ENCODE measurements at regions not wholly inside any gene's neighbourhood (a gene's known extent, or its start where the extent isn't known, plus 50 kb on each side); places are given as distances from the start of the nearest gene placed in this dataset.
"Not testable (repeated sequence)": the region's sequence is repeated elsewhere in the genome, so short reads cannot be mapped to it uniquely, and the experiment has no call there.

GRCh38 chr10:31188792-31189406 lies 130.1 kb upstream of the ZEB1 start:
- DNase-seq, result no peak

GRCh38 chr10:31190488-31190887 lies 128.5 kb upstream of the ZEB1 start:
- DNase-seq, result no peak

GRCh38 chr10:31192475-31192874 lies 126.5 kb upstream of the ZEB1 start:
- no peak for DNase-seq

- no peak for DNase-seq
These were observed 124.0 kb upstream of the ZEB1 start for GRCh38 chr10:31194986-31195385.

- DNase-seq, result no peak
These were observed 121.1 kb upstream of the ZEB1 start for GRCh38 chr10:31197886-31198285.

GRCh38 chr10:31204090-31204489 lies 114.9 kb upstream of the ZEB1 start:
- no peak for DNase-seq

GRCh38 chr10:31207636-31208035 lies 111.4 kb upstream of the ZEB1 start:
- DNase-seq, result no peak

- no peak for DNase-seq
These were observed 109.5 kb upstream of the ZEB1 start for GRCh38 chr10:31209478-31209877.

- no peak for DNase-seq
These were observed 108.8 kb upstream of the ZEB1 start for GRCh38 chr10:31210190-31210589.

- DNase-seq, result no peak
These were observed 105.1 kb upstream of the ZEB1 start for GRCh38 chr10:31213959-31214358.

GRCh38 chr10:31215052-31215451 lies 104.0 kb upstream of the ZEB1 start:
- DNase-seq, result no peak

- DNase-seq, result no peak
These were observed 99.7 kb upstream of the ZEB1 start for GRCh38 chr10:31219306-31219705.

- DNase-seq, result not testable (repeated sequence)
These were observed 90.2 kb upstream of the ZEB1 start for GRCh38 chr10:31228780-31229179.

GRCh38 chr10:31239961-31240360 lies 79.1 kb upstream of the ZEB1 start:
- no peak for DNase-seq

GRCh38 chr10:31242902-31243301 lies 76.1 kb upstream of the ZEB1 start:
- DNase-seq, result peak; percentile 68

GRCh38 chr10:31251118-31251517 lies 67.9 kb upstream of the ZEB1 start:
- DNase-seq, result not testable (repeated sequence)

GRCh38 chr10:31253237-31253636 lies 65.8 kb upstream of the ZEB1 start:
- DNase-seq, result no peak

- DNase-seq, result no peak
These were observed 57.3 kb upstream of the ZEB1 start for GRCh38 chr10:31261511-31262311.

GRCh38 chr10:31262672-31263071 lies 56.3 kb upstream of the ZEB1 start:
- DNase-seq, result no peak

GRCh38 chr10:31263903-31264302 lies 55.1 kb upstream of the ZEB1 start:
- no peak for DNase-seq

GRCh38 chr10:31268444-31269303 lies 50.3 kb upstream of the ZEB1 start:
- DNase-seq, result no peak

Measured in activated CD4-positive, alpha-beta T cell treated with anti-CD3 and anti-CD28 coated beads, Interleukin-10, Interleukin-2, amounts not matched to agents 100 ng/mL and 50 ng/mL, durations not matched to agents 16 hours and 8 hours (primary cell).